ENCODE measurements at regions not wholly inside any gene's neighbourhood (a gene's known extent, or its start where the extent isn't known, plus 50 kb on each side); places are given as distances from the start of the nearest gene placed in this dataset.
"Not testable (repeated sequence)": the region's sequence is repeated elsewhere in the genome, so short reads cannot be mapped to it uniquely, and the experiment has no call there.

GRCh38 chr1:101587741-101588140 lies 350.9 kb downstream of the S1PR1 start:
- DNase-seq: no peak

GRCh38 chr1:101588677-101589076 lies 351.9 kb downstream of the S1PR1 start:
- DNase-seq: no peak

DNA sequence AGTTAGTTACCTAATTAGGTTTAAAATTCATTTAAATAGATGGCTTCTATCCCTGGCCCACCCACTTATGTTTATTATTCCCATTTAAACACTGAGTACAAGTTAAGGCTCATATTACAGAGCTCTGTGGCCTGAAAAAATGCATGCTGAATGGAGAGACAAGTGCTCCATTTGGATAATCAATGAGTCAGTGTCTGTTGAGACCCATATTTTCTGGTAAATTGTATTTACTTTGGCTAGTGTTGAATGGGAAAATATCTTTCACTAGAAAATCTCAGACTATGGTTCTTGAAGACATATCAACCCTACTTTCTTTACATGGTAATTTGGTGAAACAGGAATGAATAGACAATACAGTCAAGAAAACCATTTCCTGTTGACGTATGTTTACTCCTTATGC lies 356.0 kb downstream of the S1PR1 start:
- peak; percentile 42 for DNase-seq

DNA sequence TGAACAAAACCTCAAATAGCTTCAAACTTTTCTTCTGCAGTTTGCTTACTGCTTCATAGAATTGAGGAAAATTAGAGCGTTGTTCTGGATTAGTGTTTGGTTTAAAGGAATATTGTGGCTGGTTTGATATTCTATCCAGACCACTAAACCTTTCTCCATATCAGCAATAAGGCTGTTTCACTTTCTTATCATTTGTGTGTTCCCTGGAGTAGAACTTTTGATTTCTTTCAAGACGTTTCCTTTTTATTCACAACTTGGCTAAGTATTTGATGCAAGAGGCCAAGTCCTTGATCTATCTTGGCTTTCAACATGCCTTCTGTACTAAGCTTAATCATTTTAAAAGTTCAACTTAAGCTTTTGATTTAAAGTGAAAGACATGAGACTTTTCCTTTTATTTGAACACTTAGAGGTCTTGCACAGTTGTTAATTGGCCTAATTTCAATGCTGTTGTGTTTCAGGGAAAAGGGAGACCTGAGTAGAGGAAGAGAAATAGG lies 359.1 kb downstream of the S1PR1 start:
- no peak for DNase-seq

DNA sequence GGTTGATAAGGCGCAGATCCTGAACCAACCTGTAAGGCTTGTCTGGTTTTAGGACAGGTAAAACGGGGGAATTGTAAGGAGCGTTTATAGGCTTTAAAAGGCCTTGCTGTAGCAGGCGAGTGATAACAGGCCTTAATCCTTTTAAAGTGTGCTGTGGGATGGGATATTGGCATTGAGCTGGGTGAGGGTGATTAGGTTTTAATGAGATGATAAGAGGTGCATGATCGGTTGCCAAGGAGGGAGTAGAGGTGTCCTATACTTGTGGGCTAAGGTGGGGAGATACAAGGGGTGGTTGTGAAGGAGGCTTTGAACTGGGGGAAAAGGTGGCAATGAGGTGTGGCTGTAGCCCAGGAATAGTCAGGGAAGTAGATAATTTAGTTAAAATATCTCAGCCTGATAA lies 363.8 kb downstream of the S1PR1 start:
- DNase-seq: not testable (repeated sequence)

- no peak for DNase-seq
These were observed 366.9 kb downstream of the S1PR1 start for GRCh38 chr1:101603726-101604125.

DNA sequence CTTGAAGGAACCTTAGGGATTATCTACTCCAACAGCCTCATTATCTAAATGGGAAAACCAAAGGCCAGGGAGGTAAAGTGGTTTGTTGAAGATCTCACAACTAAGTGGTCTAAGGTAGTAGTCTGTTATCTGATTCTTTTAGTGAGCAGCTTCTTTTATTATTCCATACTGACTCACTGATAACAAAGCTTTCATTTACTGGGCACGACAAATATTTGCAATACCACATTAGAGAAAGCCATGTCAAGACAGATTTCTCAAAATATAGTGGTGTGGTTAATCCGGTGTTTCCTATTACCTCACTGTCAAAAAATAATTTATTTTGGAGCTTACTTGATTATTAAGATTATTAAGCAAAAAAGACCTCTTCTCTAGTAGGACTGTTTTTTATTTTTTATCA lies 369.1 kb downstream of the S1PR1 start:
- no peak for DNase-seq

GRCh38 chr1:101613546-101613945 lies 376.7 kb downstream of the S1PR1 start:
- DNase-seq: no peak

GRCh38 chr1:101618900-101619299 lies 377.8 kb downstream of the OLFM3 start:
- no peak for DNase-seq

GRCh38 chr1:101632548-101633272 lies 364.0 kb downstream of the OLFM3 start:
- DNase-seq: no peak

DNA sequence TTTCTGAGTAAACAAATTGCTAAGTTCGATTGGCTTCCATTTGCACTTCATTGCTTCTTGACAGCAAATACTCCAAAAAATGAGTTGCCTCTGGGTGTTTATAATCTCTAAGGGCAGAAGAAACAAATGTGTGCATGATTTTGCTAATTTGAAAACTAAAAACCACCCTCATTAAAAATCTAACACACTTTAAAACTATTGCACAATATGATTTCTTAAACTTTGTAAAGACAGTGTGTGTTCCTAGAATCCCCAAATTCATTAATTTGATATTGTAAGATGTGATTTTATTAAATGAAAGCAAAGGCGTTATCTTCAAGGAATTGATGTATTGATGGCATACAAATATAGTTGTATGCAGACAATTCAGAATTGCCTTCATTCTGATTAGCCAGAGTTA lies 350.9 kb downstream of the OLFM3 start:
- no peak for DNase-seq

DNA sequence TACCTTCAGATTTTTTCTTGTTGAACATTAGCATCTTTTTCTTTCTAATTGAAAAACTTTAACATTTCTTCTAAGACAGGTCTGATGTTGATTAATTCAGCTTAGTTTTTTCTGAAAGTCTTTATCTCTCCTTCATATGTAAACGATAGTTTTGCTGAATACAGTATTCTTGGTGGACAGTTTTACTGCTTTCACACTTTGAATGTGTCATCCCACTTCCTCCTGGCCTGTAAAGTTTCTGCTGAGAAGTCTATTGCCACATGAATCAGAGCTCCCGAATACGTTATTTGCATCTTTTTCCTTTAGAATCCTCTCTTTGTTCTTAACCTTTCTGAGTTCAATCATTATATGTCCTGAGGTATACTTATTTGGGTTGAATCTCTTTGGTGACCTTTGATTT lies 344.2 kb downstream of the OLFM3 start:
- DNase-seq: no peak

DNA sequence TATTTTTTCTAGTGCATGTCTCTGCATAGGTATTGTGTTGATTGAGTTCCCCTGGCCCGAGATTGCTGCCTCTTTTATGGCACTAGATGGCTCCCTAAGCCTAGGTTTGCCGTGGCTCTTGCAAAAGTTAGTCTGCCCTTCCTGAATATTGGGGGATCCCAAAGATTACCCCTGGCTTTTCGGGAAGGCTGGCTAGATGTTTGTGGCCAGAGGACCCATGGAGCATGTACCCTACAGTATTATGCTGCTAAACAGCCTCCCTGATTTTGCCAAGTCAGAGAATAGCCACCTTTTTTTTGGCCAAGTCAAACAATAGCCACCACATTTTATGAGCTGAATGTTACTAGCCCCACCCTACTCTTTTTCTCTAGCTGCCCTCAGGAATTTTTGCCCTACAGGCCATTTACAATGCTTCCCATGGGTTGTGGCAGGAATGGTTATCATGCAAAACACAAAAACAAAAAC lies 343.2 kb downstream of the OLFM3 start:
- no peak for DNase-seq

GRCh38 chr1:101664726-101665125 lies 332.0 kb downstream of the OLFM3 start:
- DNase-seq: no peak

- DNase-seq: no peak
These were observed 329.0 kb downstream of the OLFM3 start for GRCh38 chr1:101667761-101668160.

DNA sequence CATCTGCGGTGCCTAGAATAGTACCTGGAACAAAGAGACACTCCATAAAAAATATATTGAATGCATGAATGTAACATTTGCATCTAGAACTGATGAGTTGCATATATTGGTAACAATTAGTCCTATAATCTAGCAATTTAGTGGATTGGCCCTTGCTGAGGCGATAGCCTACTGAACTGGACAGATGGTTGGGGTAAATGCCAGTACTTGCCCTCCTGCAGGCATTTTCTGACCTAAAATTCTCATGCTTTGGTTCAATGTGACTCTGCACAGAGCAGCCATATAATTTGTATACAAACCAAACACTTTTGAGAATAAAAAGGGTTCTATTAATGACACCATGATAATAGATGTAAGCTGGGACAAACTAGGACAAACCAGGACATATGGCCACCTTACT lies 313.6 kb downstream of the OLFM3 start:
- no peak for DNase-seq

- DNase-seq: no peak
These were observed 313.2 kb downstream of the OLFM3 start for GRCh38 chr1:101683561-101683960.

GRCh38 chr1:101697072-101697471 lies 299.7 kb downstream of the OLFM3 start:
- DNase-seq: no peak

DNA sequence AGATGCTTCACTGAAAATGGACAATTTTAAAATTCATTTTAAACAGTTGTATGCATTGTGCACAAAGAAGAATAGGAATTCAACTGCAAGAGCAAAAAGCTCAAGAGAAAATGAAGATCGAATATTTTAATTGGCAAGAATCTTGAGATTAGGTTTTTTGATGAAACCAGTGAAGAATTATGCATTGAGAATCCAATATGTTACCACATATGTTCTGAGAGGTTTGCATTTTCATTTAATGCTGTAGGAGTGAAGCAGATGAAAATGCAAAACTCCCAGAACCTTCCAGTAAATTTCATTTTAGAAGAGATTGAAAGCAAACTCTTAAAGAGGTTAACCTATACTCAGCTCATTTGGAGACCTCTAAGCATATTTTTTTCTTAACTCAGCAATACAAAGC lies 298.0 kb downstream of the OLFM3 start:
- no peak for DNase-seq

DNA sequence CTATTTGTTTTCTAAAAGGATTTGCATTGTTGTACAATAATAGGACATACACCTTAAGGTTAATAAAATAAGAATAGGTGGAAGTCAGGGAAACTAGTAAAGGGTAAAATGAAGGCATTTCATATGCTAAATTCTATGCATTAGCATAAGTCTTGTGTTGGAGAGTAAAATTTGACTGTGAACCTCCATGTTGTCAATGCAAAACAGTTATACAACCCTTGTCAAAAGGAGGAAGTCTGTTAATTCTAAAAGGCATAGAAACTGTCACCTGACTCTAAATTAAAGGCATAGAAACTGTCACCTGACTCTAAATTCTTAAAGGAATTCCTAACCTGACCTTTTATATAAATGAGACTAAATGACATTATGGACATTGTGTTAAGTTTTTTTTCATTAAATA lies 291.8 kb downstream of the OLFM3 start:
- no peak for DNase-seq

DNA sequence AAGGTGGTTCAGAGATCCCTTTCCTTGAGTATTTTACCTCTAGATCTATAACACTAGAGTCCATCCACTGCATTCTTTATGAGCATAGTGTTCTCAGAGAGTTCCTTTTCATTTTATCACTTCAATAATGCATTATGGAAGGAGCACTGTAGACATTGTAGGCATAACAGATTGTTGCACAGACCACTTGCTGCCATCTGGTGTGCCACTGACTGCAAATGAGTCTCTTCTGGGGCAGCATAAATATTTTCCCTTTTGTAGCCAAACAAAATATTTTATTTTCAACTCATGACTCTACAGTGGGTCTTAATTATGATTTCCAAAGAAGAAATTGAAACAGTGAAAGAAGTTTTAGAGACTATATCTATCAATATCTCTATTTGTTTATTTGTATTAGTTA lies 290.4 kb downstream of the OLFM3 start:
- DNase-seq: no peak

DNA sequence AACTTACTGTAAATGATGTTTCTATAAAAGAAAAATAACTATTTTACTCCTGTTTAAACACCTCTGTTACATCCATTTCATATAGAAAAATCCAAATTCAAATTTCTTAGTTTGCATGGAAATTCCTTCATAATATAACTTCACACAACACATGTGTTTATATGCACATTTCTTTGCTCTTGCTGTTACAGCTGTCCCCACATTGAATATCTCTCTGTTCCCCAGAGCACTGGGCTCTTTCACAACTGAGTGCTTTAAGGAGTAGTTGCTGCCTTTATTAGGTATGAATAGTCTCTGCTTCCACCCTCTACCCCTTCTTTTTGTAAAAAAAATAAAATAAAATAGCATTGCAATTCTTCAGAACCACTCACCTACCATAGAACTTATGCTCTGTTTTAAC lies 287.0 kb downstream of the OLFM3 start:
- DNase-seq: no peak

- DNase-seq: no peak
These were observed 283.0 kb downstream of the OLFM3 start for GRCh38 chr1:101713760-101714159.

DNA sequence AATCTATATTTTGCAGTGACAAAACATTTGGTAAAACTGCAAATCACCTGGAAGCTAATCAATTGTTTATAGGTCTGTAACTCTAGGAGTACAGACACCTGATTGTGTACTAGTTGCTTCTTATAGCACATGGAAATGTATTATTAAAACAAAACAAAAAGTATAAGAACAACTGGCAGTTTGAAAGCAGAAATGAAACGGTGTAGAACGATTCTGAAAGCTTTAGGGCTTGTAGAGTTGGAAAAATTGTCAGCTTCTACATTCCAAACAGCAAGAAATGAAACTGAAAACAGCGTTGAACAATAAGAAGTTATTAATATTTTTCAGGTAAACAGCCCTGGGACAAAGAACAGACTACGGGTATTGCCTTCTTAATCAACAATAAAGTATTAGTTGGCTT lies 273.3 kb downstream of the OLFM3 start:
- no peak for DNase-seq

DNA sequence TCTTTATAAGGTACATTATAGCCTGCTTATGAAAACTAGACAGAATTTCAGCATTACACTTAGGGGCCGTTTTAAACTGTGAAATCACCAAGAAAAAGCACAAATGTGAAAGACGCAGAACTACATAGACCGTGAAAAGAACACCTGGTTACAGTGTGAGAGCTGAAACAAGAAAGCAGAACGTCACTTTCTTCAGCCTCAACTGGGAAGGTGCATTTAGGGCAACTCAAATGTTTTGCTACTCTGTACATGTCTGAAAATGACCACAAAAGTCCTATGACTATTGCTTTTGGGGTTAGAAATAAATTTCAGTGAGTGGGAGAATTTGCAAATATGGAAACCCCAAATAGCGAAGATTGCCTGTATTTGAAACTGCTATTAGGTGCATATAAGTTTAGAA lies 268.7 kb downstream of the OLFM3 start:
- DNase-seq: no peak

Measured in NCI-H1092 (cell line).